ENCODE measurements at regions not wholly inside any gene's neighbourhood (a gene's known extent, or its start where the extent isn't known, plus 50 kb on each side); places are given as distances from the start of the nearest gene placed in this dataset.
"Not testable (repeated sequence)": the region's sequence is repeated elsewhere in the genome, so short reads cannot be mapped to it uniquely, and the experiment has no call there.

DNA sequence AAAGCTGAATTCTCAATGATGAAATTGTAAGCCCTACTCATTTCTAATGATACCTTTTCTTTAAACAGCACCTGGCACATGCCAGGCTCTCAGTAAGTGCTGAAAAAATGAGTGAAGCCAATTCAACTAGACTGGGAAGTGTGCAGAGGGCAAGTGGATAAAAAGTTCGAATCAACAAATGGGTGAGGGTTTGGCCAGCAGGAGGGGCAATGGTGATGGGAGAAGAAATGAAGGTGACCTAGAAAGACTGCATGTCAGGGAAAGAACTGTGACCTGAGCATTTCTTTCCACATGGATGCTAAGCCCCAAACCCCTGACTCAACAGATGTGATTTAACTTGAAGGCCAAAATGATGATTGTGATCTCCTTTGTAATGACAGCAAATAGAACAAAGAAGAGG, 54.6 kb downstream of the DKK1 start:
- no peak for DNase-seq
- WGBS (ENCODE audit: insufficient coverage), result no CpG with 5 or more reads among the region's 1 CpG
- H3K27ac ChIP-seq (ENCODE audit: low read length), result no peak overlapping the region
- H3K27me3 Mint-ChIP-seq, result peaks cover 0 to 3% of the 10 kb centered on the region in 2 donors
- H3K9me3 Mint-ChIP-seq, result peaks cover 0 to 10% (median 4%) of the 10 kb centered on the region in 3 donors
- H3K36me3 ChIP-seq (ENCODE audit: control insufficient read depth in 2 of 2, extremely low read depth in 1 of 2, insufficient read depth in 1 of 2, low read length in 1 of 2), result no peaks in the 10 kb centered on the region
- no peak for ATAC-seq (replicated peaks in 1 of 4)
- H3K4me1 ChIP-seq (ENCODE audit: control insufficient read depth in 1 of 2, extremely low read depth in 1 of 2, insufficient read depth in 2 of 2, low read length in 2 of 2), result no peaks in the 10 kb centered on the region
- H3K4me3 Mint-ChIP-seq, result no peak overlapping the region
- no peaks in the 10 kb centered on the region for H3K36me3 Mint-ChIP-seq
- no peaks in the 10 kb centered on the region for H3K27me3 ChIP-seq (replicated peaks in 1 of 2; ENCODE audit: control insufficient read depth in 2 of 2, extremely low read depth in 1 of 2, insufficient read depth in 2 of 2, low read length in 1 of 2)
- ChIA-PET POLR2A (no interaction called here), CTCF (no interaction called here)
- H3K4me1 Mint-ChIP-seq, result no peaks in the 10 kb centered on the region
- H3K9me3 ChIP-seq, result no peaks in the 10 kb centered on the region
- H3K4me3 ChIP-seq (ENCODE audit: control insufficient read depth in 1 of 2, extremely low read depth in 1 of 2, low read length in 1 of 2), result no peak overlapping the region
- no peak overlapping the region for H3K27ac Mint-ChIP-seq

DNA sequence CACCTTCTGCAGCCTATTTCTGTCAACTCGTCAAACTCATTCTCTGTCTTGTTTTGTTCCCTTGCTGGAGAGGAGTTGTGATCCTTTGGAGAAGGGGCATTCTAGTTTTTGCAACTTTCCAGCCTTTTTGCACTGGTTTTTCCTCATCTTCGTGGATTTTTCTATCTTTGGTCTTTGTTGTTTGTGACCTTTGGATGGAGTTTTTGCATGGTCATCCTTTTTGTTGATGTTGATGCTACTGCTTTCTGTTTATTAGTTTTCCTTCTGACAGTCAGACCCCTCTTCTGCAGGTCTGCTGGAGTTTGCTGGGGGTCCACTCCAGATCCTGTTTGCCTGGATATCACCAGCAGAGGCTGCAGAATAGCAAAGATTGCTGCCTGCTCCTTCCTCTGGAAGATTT, 60.1 kb downstream of the DKK1 start:
- H3K36me3 ChIP-seq (ENCODE audit: control insufficient read depth in 2 of 2, extremely low read depth in 1 of 2, insufficient read depth in 1 of 2, low read length in 1 of 2); H3K27me3 Mint-ChIP-seq; H3K4me1 ChIP-seq (ENCODE audit: control insufficient read depth in 1 of 2, extremely low read depth in 1 of 2, insufficient read depth in 2 of 2, low read length in 2 of 2); H3K9me3 ChIP-seq; H3K27ac Mint-ChIP-seq; H3K4me3 ChIP-seq (ENCODE audit: control insufficient read depth in 1 of 2, extremely low read depth in 1 of 2, low read length in 1 of 2); DNase-seq; H3K4me3 Mint-ChIP-seq; H3K36me3 Mint-ChIP-seq; H3K27ac ChIP-seq (ENCODE audit: low read length); H3K4me1 Mint-ChIP-seq; H3K27me3 ChIP-seq (replicated peaks in 1 of 2; ENCODE audit: control insufficient read depth in 2 of 2, extremely low read depth in 1 of 2, insufficient read depth in 2 of 2, low read length in 1 of 2); CTCF ChIA-PET; POLR2A ChIA-PET; ATAC-seq (replicated peaks in 1 of 4): not testable (repeated sequence)
- WGBS (ENCODE audit: insufficient coverage), result no CpG with 5 or more reads among the region's 2 CpGs
- H3K9me3 Mint-ChIP-seq, result peaks cover 0 to 10% (median 3%) of the 10 kb centered on the region in 3 donors

DNA sequence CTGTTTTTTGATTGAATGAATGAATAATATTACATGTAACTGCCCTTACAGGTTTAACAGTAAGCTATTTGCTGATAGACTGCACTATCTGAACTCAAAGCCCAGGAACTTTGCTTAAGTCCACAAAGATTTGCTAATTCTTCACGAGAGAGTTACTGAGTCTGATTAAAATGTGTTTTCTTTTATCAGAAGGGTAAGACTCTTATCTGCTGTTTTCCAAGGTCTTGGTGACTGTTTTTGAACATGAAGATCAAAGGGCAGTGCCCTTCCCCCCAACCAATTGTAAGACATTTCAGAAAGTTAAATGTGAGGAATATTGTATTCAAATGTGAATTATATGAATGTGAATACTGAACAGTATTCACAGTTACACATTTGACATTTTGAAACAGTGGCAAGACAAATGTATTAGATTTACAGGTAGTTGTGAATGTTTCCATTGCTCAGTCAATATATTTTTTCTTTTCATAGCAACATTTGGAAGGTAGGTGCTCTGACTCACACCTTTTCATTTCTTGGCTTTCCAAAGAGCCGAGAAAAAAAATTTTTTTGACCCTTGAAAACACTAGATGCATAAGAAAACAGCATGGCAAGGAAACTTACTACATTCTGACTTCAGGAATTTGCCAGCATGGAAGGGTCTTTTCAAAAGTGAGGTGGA, 62.7 kb downstream of the DKK1 start:
- Mint-ChIP-seq H3K27ac (no peak overlapping the region), H3K4me1 (no peaks in the 10 kb centered on the region), H3K27me3 (no peaks in the 10 kb centered on the region), H3K4me3 (no peak overlapping the region), H3K9me3 (peaks cover 0 to 10% (median 3%) of the 10 kb centered on the region in 3 donors), H3K36me3 (no peaks in the 10 kb centered on the region)
- no peaks in the 10 kb centered on the region for H3K9me3 ChIP-seq
- WGBS (ENCODE audit: insufficient coverage), result no CpG with 5 or more reads among the region's 2 CpGs
- CTCF ChIA-PET, result no interaction called here
- no peaks in the 10 kb centered on the region for H3K27me3 ChIP-seq (replicated peaks in 1 of 2; ENCODE audit: control insufficient read depth in 2 of 2, extremely low read depth in 1 of 2, insufficient read depth in 2 of 2, low read length in 1 of 2)
- no peak for ATAC-seq (replicated peaks in 1 of 4)
- no peak overlapping the region for H3K4me3 ChIP-seq (ENCODE audit: control insufficient read depth in 1 of 2, extremely low read depth in 1 of 2, low read length in 1 of 2)
- no peak overlapping the region for H3K27ac ChIP-seq (ENCODE audit: low read length)
- no peaks in the 10 kb centered on the region for H3K36me3 ChIP-seq (ENCODE audit: control insufficient read depth in 2 of 2, extremely low read depth in 1 of 2, insufficient read depth in 1 of 2, low read length in 1 of 2)
- POLR2A ChIA-PET, result no interaction called here
- no peak for DNase-seq
- no peaks in the 10 kb centered on the region for H3K4me1 ChIP-seq (ENCODE audit: control insufficient read depth in 1 of 2, extremely low read depth in 1 of 2, insufficient read depth in 2 of 2, low read length in 2 of 2)

DNA sequence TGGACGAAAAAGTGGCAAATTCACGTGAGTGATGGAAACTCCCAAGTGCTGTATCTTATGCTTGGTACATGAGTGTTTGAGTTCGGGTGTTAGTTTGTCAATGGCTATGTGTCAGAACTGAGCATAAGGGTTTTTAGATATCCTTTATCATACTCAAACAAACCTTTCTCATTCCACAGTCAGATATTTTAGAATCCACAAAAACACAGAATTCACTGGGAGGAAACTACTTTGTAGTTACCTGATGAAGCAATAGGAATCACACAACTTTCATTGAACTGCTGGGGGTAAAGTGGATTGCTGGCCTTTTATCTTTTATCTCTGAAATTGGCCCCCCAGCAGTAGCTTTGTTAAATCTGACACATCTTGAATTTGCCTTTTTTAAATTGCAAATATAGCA, 64.0 kb downstream of the DKK1 start:
- ATAC-seq (replicated peaks in 1 of 4) (no peak), DNase-seq (no peak)
- Histone ChIP-seq H3K27me3 (replicated peaks in 1 of 2; ENCODE audit: control insufficient read depth in 2 of 2, extremely low read depth in 1 of 2, insufficient read depth in 2 of 2, low read length in 1 of 2) (no peaks in the 10 kb centered on the region), H3K4me1 (ENCODE audit: control insufficient read depth in 1 of 2, extremely low read depth in 1 of 2, insufficient read depth in 2 of 2, low read length in 2 of 2) (no peaks in the 10 kb centered on the region), H3K36me3 (ENCODE audit: control insufficient read depth in 2 of 2, extremely low read depth in 1 of 2, insufficient read depth in 1 of 2, low read length in 1 of 2) (no peaks in the 10 kb centered on the region), H3K9me3 (no peaks in the 10 kb centered on the region), H3K27ac (ENCODE audit: low read length) (no peak overlapping the region), H3K4me3 (ENCODE audit: control insufficient read depth in 1 of 2, extremely low read depth in 1 of 2, low read length in 1 of 2) (no peak overlapping the region)
- Mint-ChIP-seq H3K4me3 (no peak overlapping the region), H3K27me3 (no peaks in the 10 kb centered on the region), H3K9me3 (peaks cover 0 to 5% (median 3%) of the 10 kb centered on the region in 3 donors), H3K27ac (no peak overlapping the region), H3K4me1 (no peaks in the 10 kb centered on the region), H3K36me3 (no peaks in the 10 kb centered on the region)
- CTCF ChIA-PET, result no interaction called here
- WGBS (ENCODE audit: insufficient coverage), result 60% methylated on average over 1 of the region's 3 CpGs
- POLR2A ChIA-PET, result no interaction called here

DNA sequence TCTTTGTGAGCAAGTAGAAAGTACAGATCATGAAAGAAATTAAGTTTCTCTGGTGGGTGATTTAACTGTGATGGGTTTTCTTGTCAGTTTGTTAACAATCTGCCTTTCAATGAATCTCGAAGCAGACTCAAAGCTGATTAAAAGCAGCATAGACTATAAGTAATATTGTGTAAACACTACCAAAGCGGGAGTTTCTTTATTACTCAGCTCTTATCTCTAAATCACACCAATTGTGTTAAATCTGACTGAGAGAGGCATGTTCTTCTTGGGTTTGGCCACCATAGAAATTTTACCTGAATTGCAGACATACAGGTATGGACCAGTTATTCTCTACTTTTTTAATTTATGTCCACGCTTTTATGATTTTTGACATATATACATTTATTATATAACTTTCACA, 65.2 kb downstream of the DKK1 start:
- Mint-ChIP-seq H3K27ac (no peak overlapping the region), H3K4me3 (no peak overlapping the region), H3K27me3 (no peaks in the 10 kb centered on the region), H3K4me1 (no peaks in the 10 kb centered on the region), H3K9me3 (peaks cover 0 to 3% (median 0%) of the 10 kb centered on the region in 3 donors), H3K36me3 (no peaks in the 10 kb centered on the region)
- ATAC-seq (replicated peaks in 1 of 4), result no peak
- no peak overlapping the region for H3K27ac ChIP-seq (ENCODE audit: low read length)
- H3K4me3 ChIP-seq (ENCODE audit: control insufficient read depth in 1 of 2, extremely low read depth in 1 of 2, low read length in 1 of 2), result no peak overlapping the region
- no peaks in the 10 kb centered on the region for H3K27me3 ChIP-seq (replicated peaks in 1 of 2; ENCODE audit: control insufficient read depth in 2 of 2, extremely low read depth in 1 of 2, insufficient read depth in 2 of 2, low read length in 1 of 2)
- WGBS (ENCODE audit: insufficient coverage), result no CpG with 5 or more reads among the region's 3 CpGs
- DNase-seq, result no peak
- no peaks in the 10 kb centered on the region for H3K9me3 ChIP-seq
- no peaks in the 10 kb centered on the region for H3K4me1 ChIP-seq (ENCODE audit: control insufficient read depth in 1 of 2, extremely low read depth in 1 of 2, insufficient read depth in 2 of 2, low read length in 2 of 2)
- H3K36me3 ChIP-seq (ENCODE audit: control insufficient read depth in 2 of 2, extremely low read depth in 1 of 2, insufficient read depth in 1 of 2, low read length in 1 of 2), result no peaks in the 10 kb centered on the region
- ChIA-PET POLR2A (no interaction called here), CTCF (no interaction called here)

DNA sequence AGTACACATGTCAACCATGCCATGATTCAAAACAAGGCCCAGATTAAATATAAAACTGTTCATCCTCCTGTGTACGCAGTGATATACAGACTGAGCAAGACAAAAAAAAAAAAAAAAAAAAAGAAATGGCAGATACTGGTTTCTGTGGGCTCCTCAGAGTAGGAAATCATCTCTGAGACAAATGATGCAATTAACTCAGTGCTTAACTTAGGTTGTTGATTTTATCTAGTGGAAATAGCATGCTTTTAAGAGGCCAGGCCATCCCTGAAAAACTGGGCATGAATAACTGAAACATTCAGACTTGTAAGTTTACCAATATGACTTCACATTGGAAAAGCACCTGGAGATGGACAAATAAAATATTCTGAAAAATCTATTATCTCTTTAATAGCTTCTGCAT, 69.0 kb downstream of the DKK1 start:
- DNase-seq (no peak), ATAC-seq (replicated peaks in 1 of 4) (no peak)
- Histone ChIP-seq H3K4me3 (ENCODE audit: control insufficient read depth in 1 of 2, extremely low read depth in 1 of 2, low read length in 1 of 2) (no peak overlapping the region), H3K27ac (ENCODE audit: low read length) (no peak overlapping the region), H3K9me3 (no peaks in the 10 kb centered on the region), H3K4me1 (ENCODE audit: control insufficient read depth in 1 of 2, extremely low read depth in 1 of 2, insufficient read depth in 2 of 2, low read length in 2 of 2) (no peaks in the 10 kb centered on the region), H3K27me3 (replicated peaks in 1 of 2; ENCODE audit: control insufficient read depth in 2 of 2, extremely low read depth in 1 of 2, insufficient read depth in 2 of 2, low read length in 1 of 2) (no peaks in the 10 kb centered on the region), H3K36me3 (ENCODE audit: control insufficient read depth in 2 of 2, extremely low read depth in 1 of 2, insufficient read depth in 1 of 2, low read length in 1 of 2) (no peaks in the 10 kb centered on the region)
- Mint-ChIP-seq H3K36me3 (no peaks in the 10 kb centered on the region), H3K27me3 (no peaks in the 10 kb centered on the region), H3K9me3 (peaks cover 0 to 2% (median 0%) of the 10 kb centered on the region in 3 donors), H3K4me3 (no peak overlapping the region), H3K27ac (no peak overlapping the region), H3K4me1 (no peaks in the 10 kb centered on the region)
- WGBS (ENCODE audit: insufficient coverage), result 60% methylated on average over 1 of the region's 1 CpG
- ChIA-PET POLR2A (no interaction called here), CTCF (no interaction called here)

DNA sequence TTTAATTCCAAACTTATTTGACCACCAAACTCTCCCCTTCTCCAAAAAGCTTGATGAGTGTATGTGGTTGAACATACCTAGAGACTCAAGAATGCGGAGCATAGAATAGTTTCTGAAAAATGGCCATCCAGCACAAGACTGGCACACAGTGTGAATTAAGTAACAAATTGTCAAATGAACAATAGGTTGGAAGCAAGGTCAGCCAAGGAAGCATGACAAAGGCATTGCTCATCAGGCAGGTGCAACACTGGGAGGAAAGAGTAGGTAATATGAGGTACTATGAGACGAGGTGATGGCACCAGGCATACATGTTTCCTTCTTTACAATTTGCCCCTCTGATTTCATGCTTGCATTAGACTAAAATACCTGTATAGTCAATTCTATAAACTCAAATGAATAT, 73.7 kb downstream of the DKK1 start:
- no peak for DNase-seq
- ChIA-PET CTCF (no interaction called here), POLR2A (no interaction called here)
- Histone ChIP-seq H3K36me3 (ENCODE audit: control insufficient read depth in 2 of 2, extremely low read depth in 1 of 2, insufficient read depth in 1 of 2, low read length in 1 of 2) (no peaks in the 10 kb centered on the region), H3K4me3 (ENCODE audit: control insufficient read depth in 1 of 2, extremely low read depth in 1 of 2, low read length in 1 of 2) (no peak overlapping the region), H3K27ac (ENCODE audit: low read length) (no peak overlapping the region), H3K27me3 (replicated peaks in 1 of 2; ENCODE audit: control insufficient read depth in 2 of 2, extremely low read depth in 1 of 2, insufficient read depth in 2 of 2, low read length in 1 of 2) (no peaks in the 10 kb centered on the region), H3K4me1 (ENCODE audit: control insufficient read depth in 1 of 2, extremely low read depth in 1 of 2, insufficient read depth in 2 of 2, low read length in 2 of 2) (no peaks in the 10 kb centered on the region), H3K9me3 (no peaks in the 10 kb centered on the region)
- Mint-ChIP-seq H3K27ac (no peak overlapping the region), H3K27me3 (no peaks in the 10 kb centered on the region), H3K4me1 (no peaks in the 10 kb centered on the region), H3K9me3 (peaks cover 0 to 3% (median 2%) of the 10 kb centered on the region in 3 donors), H3K36me3 (no peaks in the 10 kb centered on the region), H3K4me3 (no peak overlapping the region)
- ATAC-seq (replicated peaks in 1 of 4), result no peak
- no CpG with 5 or more reads among the region's 2 CpGs for WGBS (ENCODE audit: insufficient coverage)
